WTC11 (cell line): ENCODE measurements at regions not wholly inside any gene's neighbourhood (a gene's known extent, or its start where the extent isn't known, plus 50 kb on each side); places are given as distances from the start of the nearest gene placed in this dataset.

Experiments used
- ATAC-seq: fragments of 200-7000 bp; cut with Tn5 transposase; 2 replicates; pipeline ENCODE4 v1.10.0; 2021; ENCODE audit warnings: mild to moderate bottlenecking, moderate library complexity
- CTCF ChIA-PET: fragments of 300-600 bp; sonication (Branson Sonifier 250); formaldehyde crosslinking; loops from one replicate; lab custom pipeline; 2021; ENCODE audit warnings: antibody characterized with exemption; lab: Charles Lee
- POLR2A ChIA-PET: fragments of 350-600 bp; sonication (Branson Sonifier 250); formaldehyde crosslinking; loops from one replicate; lab custom pipeline; 2021; ENCODE audit warnings: antibody characterized with exemption; lab: Charles Lee
- DNase-seq: peaks from one replicate; pipeline ENCODE4 v3.0.0; 2021; ENCODE audit warnings: low spot score
- H3K27ac Mint-ChIP-seq: 2 replicates; pipeline ENCODE4 v1.8.0; 2021; ENCODE audit warnings: mixed read lengths
- H3K27me3 Mint-ChIP-seq: 2 replicates; pipeline ENCODE4 v1.8.0; 2021; ENCODE audit warnings: low read depth, mild to moderate bottlenecking, moderate library complexity, mixed read lengths
- H3K36me3 Mint-ChIP-seq: 2 replicates; pipeline ENCODE4 v1.8.0; 2021; ENCODE audit warnings: mixed read lengths
- H3K4me1 Mint-ChIP-seq: 2 replicates; pipeline ENCODE4 v1.8.0; 2022; ENCODE audit warnings: mixed read lengths
- H3K4me3 Mint-ChIP-seq: 2 replicates; pipeline ENCODE4 v1.8.0; 2021; ENCODE audit warnings: mild to moderate bottlenecking, moderate library complexity, mixed read lengths
- H3K9me3 Mint-ChIP-seq: 2 replicates; pipeline ENCODE4 v1.8.0; 2021; ENCODE audit warnings: mixed read lengths
- CREM ChIP-seq: sonication (generic); formaldehyde crosslinking; IDR thresholded peaks from 2 replicates; pipeline ENCODE4 v1.8.1; 2022; ENCODE audit warnings: mild to moderate bottlenecking, missing genetic modification reagents, moderate library complexity
- E2F4 ChIP-seq: sonication (generic); formaldehyde crosslinking; IDR thresholded peaks from 2 replicates; pipeline ENCODE4 v1.8.1; 2022; ENCODE audit warnings: low read depth, mild to moderate bottlenecking, moderate library complexity, missing genetic modification reagents, borderline replicate concordance
- EMX1 ChIP-seq: fragments of 250-450 bp; sonication (Bioruptor Pico); IDR thresholded peaks from 2 replicates; pipeline ENCODE4 v1.8.0; 2021; ENCODE audit warnings: mild to moderate bottlenecking
- KAT7 ChIP-seq: sonication (generic); formaldehyde crosslinking; IDR thresholded peaks from 2 replicates; pipeline ENCODE4 v1.8.1; 2023; ENCODE audit warnings: missing genetic modification reagents, mild to moderate bottlenecking, borderline replicate concordance
- MLX ChIP-seq: sonication (generic); formaldehyde crosslinking; IDR thresholded peaks from 2 replicates; pipeline ENCODE4 v1.8.1; 2023; ENCODE audit warnings: mild to moderate bottlenecking, missing genetic modification reagents, moderate library complexity
- NFYB ChIP-seq: sonication (generic); formaldehyde crosslinking; conservative IDR thresholded peaks from 2 replicates; pipeline ENCODE4 v1.8.0; 2022; ENCODE audit warnings: low read depth, missing genetic modification reagents
- NR1H2 ChIP-seq: sonication (generic); formaldehyde crosslinking; IDR thresholded peaks from 2 replicates; pipeline ENCODE4 v1.9.0; 2021; ENCODE audit warnings: mild to moderate bottlenecking, moderate library complexity, missing genetic modification reagents
- RELA ChIP-seq: sonication (generic); formaldehyde crosslinking; IDR thresholded peaks from 2 replicates; pipeline ENCODE4 v1.8.1; 2022; ENCODE audit warnings: missing genetic modification reagents, mild to moderate bottlenecking, borderline replicate concordance
- SMAD3 ChIP-seq: sonication (generic); formaldehyde crosslinking; IDR thresholded peaks from 2 replicates; pipeline ENCODE4 v1.8.0; 2022; ENCODE audit warnings: missing genetic modification reagents, mild to moderate bottlenecking, borderline replicate concordance
- SMAD4 ChIP-seq: sonication (generic); formaldehyde crosslinking; IDR thresholded peaks from 2 replicates; pipeline ENCODE4 v1.8.0; 2022; ENCODE audit warnings: mild to moderate bottlenecking, missing genetic modification reagents
- TEAD1 ChIP-seq: sonication (generic); formaldehyde crosslinking; IDR thresholded peaks from 2 replicates; pipeline ENCODE4 v1.8.0; 2022; ENCODE audit warnings: mild to moderate bottlenecking, missing genetic modification reagents
- TEAD4 ChIP-seq: sonication (generic); formaldehyde crosslinking; IDR thresholded peaks from 2 replicates; pipeline ENCODE4 v1.8.0; 2022; ENCODE audit warnings: mild to moderate bottlenecking, missing genetic modification reagents
- TP53 ChIP-seq: sonication (generic); formaldehyde crosslinking; IDR thresholded peaks from 2 replicates; pipeline ENCODE4 v1.8.1; 2023; ENCODE audit warnings: mild to moderate bottlenecking, missing genetic modification reagents
- USF2 ChIP-seq: sonication (generic); formaldehyde crosslinking; IDR thresholded peaks from 2 replicates; pipeline ENCODE4 v1.8.1; 2023; ENCODE audit warnings: mild to moderate bottlenecking, missing genetic modification reagents, moderate library complexity
- ZBTB21 ChIP-seq: sonication (generic); formaldehyde crosslinking; IDR thresholded peaks from 2 replicates; pipeline ENCODE4 v1.8.1; 2023; ENCODE audit warnings: mild to moderate bottlenecking, missing genetic modification reagents, borderline replicate concordance
- ZNF138 ChIP-seq: sonication (generic); formaldehyde crosslinking; conservative IDR thresholded peaks from 2 replicates; pipeline ENCODE4 v1.8.1; 2022; ENCODE audit warnings: mild to moderate bottlenecking, moderate library complexity, missing genetic modification reagents
- ZNF219 ChIP-seq: sonication (generic); formaldehyde crosslinking; IDR thresholded peaks from 2 replicates; pipeline ENCODE4 v1.8.0; 2023; ENCODE audit warnings: missing genetic modification reagents, mild to moderate bottlenecking, borderline replicate concordance
- ZNF512 ChIP-seq: sonication (generic); formaldehyde crosslinking; IDR thresholded peaks from 2 replicates; pipeline ENCODE4 v1.8.1; 2022; ENCODE audit warnings: missing genetic modification reagents, borderline replicate concordance
- ZNF671 ChIP-seq: fragments of 250-450 bp; sonication (Bioruptor Pico); IDR thresholded peaks from 2 replicates; pipeline ENCODE4 v1.8.0; 2021; ENCODE audit warnings: mild to moderate bottlenecking
- TF ChIP-seq, protein P1 (sequence below): sonication (generic); formaldehyde crosslinking; IDR thresholded peaks from 2 replicates; pipeline ENCODE4 v1.8.0; 2022; ENCODE audit warnings: mild to moderate bottlenecking, missing genetic modification reagents
- TF ChIP-seq, protein P2 (sequence below): sonication (generic); formaldehyde crosslinking; IDR thresholded peaks from 2 replicates; pipeline ENCODE4 v1.8.0; 2022; ENCODE audit warnings: missing genetic modification reagents
- TF ChIP-seq, protein P3 (sequence below): sonication (generic); formaldehyde crosslinking; IDR thresholded peaks from 2 replicates; pipeline ENCODE4 v1.8.0; 2022; ENCODE audit warnings: mild to moderate bottlenecking, missing genetic modification reagents
- TF ChIP-seq, protein P4 (sequence below): sonication (generic); formaldehyde crosslinking; IDR thresholded peaks from 2 replicates; pipeline ENCODE4 v1.8.1; 2022; ENCODE audit warnings: low read depth, missing genetic modification reagents, borderline replicate concordance

GRCh38 chr13:105602956-105603670 lies 932.3 kb downstream of the EFNB2 start (continued):
- no peak for TF ChIP-seq SMAD3 (CRISPR knock-in tag)
- TF ChIP-seq, protein P1, sequence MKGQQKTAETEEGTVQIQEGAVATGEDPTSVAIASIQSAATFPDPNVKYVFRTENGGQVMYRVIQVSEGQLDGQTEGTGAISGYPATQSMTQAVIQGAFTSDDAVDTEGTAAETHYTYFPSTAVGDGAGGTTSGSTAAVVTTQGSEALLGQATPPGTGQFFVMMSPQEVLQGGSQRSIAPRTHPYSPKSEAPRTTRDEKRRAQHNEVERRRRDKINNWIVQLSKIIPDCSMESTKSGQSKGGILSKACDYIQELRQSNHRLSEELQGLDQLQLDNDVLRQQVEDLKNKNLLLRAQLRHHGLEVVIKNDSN = no peak
- TF ChIP-seq TEAD4 (CRISPR knock-in tag) = no peak

DNA sequence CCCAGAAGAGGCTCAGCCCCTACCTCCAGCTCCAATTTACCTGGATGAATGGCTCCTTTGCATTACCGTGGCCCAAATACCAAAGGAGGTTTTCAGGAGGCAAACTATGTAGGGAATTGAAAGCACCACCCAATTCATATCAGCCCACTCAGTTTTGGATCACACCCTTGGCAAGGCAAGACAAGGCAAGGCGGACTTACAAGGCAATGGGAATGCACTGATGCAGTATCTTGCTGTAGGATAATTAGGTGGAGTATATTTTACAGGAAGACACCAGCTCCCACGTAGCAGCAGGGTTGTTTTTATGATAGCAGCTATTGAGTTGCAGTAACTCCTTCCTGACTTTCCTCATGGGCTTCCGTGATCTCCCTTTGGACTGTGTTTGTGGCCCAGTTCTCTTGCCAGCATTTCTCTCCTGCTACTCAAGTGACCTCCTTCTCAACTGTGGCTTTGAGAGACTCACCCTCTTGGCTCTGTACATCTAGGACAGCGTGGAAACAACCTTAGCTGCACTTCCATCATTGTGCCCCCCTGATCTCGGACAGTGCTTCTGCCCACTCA lies 935.9 kb downstream of the EFNB2 start:
- H3K27ac Mint-ChIP-seq = no peak overlapping the region
- POLR2A ChIA-PET = no interaction called here
- H3K4me1 Mint-ChIP-seq = no peaks in the 10 kb centered on the region
- CTCF ChIA-PET = no interaction called here
- no peaks in the 10 kb centered on the region for H3K36me3 Mint-ChIP-seq
- ATAC-seq = no peak
- no peak for DNase-seq
- no peaks in the 10 kb centered on the region; the same call in 1 of the 2 replicates for H3K27me3 Mint-ChIP-seq
- H3K4me3 Mint-ChIP-seq = no peak overlapping the region
- no peak for TF ChIP-seq NFYB (CRISPR knock-in tag)
- TF ChIP-seq, protein P2, sequence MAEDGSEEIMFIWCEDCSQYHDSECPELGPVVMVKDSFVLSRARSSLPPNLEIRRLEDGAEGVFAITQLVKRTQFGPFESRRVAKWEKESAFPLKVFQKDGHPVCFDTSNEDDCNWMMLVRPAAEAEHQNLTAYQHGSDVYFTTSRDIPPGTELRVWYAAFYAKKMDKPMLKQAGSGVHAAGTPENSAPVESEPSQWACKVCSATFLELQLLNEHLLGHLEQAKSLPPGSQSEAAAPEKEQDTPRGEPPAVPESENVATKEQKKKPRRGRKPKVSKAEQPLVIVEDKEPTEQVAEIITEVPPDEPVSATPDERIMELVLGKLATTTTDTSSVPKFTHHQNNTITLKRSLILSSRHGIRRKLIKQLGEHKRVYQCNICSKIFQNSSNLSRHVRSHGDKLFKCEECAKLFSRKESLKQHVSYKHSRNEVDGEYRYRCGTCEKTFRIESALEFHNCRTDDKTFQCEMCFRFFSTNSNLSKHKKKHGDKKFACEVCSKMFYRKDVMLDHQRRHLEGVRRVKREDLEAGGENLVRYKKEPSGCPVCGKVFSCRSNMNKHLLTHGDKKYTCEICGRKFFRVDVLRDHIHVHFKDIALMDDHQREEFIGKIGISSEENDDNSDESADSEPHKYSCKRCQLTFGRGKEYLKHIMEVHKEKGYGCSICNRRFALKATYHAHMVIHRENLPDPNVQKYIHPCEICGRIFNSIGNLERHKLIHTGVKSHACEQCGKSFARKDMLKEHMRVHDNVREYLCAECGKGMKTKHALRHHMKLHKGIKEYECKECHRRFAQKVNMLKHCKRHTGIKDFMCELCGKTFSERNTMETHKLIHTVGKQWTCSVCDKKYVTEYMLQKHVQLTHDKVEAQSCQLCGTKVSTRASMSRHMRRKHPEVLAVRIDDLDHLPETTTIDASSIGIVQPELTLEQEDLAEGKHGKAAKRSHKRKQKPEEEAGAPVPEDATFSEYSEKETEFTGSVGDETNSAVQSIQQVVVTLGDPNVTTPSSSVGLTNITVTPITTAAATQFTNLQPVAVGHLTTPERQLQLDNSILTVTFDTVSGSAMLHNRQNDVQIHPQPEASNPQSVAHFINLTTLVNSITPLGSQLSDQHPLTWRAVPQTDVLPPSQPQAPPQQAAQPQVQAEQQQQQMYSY (CRISPR knock-in tag) = no peak
- TF ChIP-seq ZNF138 (CRISPR knock-in tag) = no peak
- no peak for TF ChIP-seq MLX (CRISPR knock-in tag)
- no peak for TF ChIP-seq E2F4 (CRISPR knock-in tag)
- TF ChIP-seq EMX1 (CRISPR knock-in tag) = no peak
- no peak for TF ChIP-seq ZNF512 (CRISPR knock-in tag)
- no peak for TF ChIP-seq USF2 (CRISPR knock-in tag)
- TF ChIP-seq SMAD4 (CRISPR knock-in tag) = no peak
- no peak for TF ChIP-seq RELA
- TF ChIP-seq ZNF671 = no peak
- TF ChIP-seq KAT7 (CRISPR knock-in tag) = no peak
- TF ChIP-seq TP53 (CRISPR knock-in tag) = no peak
- TF ChIP-seq, protein P3, sequence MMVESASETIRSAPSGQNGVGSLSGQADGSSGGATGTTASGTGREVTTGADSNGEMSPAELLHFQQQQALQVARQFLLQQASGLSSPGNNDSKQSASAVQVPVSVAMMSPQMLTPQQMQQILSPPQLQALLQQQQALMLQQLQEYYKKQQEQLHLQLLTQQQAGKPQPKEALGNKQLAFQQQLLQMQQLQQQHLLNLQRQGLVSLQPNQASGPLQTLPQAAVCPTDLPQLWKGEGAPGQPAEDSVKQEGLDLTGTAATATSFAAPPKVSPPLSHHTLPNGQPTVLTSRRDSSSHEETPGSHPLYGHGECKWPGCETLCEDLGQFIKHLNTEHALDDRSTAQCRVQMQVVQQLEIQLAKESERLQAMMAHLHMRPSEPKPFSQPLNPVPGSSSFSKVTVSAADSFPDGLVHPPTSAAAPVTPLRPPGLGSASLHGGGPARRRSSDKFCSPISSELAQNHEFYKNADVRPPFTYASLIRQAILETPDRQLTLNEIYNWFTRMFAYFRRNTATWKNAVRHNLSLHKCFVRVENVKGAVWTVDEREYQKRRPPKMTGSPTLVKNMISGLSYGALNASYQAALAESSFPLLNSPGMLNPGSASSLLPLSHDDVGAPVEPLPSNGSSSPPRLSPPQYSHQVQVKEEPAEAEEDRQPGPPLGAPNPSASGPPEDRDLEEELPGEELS (CRISPR knock-in tag) = no peak
- TF ChIP-seq NR1H2 (CRISPR knock-in tag) = no peak
- TF ChIP-seq TEAD1 (CRISPR knock-in tag) = no peak
- TF ChIP-seq ZBTB21 (CRISPR knock-in tag) = no peak
- TF ChIP-seq ZNF219 (CRISPR knock-in tag) = no peak
- TF ChIP-seq, protein P4, sequence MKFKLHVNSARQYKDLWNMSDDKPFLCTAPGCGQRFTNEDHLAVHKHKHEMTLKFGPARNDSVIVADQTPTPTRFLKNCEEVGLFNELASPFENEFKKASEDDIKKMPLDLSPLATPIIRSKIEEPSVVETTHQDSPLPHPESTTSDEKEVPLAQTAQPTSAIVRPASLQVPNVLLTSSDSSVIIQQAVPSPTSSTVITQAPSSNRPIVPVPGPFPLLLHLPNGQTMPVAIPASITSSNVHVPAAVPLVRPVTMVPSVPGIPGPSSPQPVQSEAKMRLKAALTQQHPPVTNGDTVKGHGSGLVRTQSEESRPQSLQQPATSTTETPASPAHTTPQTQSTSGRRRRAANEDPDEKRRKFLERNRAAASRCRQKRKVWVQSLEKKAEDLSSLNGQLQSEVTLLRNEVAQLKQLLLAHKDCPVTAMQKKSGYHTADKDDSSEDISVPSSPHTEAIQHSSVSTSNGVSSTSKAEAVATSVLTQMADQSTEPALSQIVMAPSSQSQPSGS (CRISPR knock-in tag) = no peak
- TF ChIP-seq CREM (CRISPR knock-in tag) = no peak
- H3K9me3 Mint-ChIP-seq = peaks cover 6% of the 10 kb centered on the region; the same call in 1 of the 2 replicates
